B cell (primary cell): ENCODE measurements at regions not wholly inside any gene's neighbourhood (a gene's known extent, or its start where the extent isn't known, plus 50 kb on each side); places are given as distances from the start of the nearest gene placed in this dataset.
"Not testable (repeated sequence)": the region's sequence is repeated elsewhere in the genome, so short reads cannot be mapped to it uniquely, and the experiment has no call there.

Experiments used
- ATAC-seq: fragments of 200-7000 bp; cut with Tn5 transposase; one replicate; pipeline ENCODE4 v1.10.0; 2021; ENCODE audit warnings: low read depth, mild to moderate bottlenecking, moderate number of reproducible peaks, moderate library complexity
- CTCF ChIA-PET: fragments of 350-600 bp; sonication (Branson Sonifier 250); formaldehyde crosslinking; loops from one replicate; lab custom pipeline; 2021; ENCODE audit warnings: antibody characterized with exemption, inconsistent platforms; lab: Charles Lee
- POLR2A ChIA-PET: fragments of 350-600 bp; sonication (Branson Sonifier 250); formaldehyde crosslinking; loops from one replicate; lab custom pipeline; 2021; ENCODE audit warnings: antibody characterized with exemption; lab: Charles Lee
- DNase-seq: peaks from one replicate; pipeline ENCODE4 v3.0.0; 2013
- H2AFZ ChIP-seq: 2 replicates; pipeline ENCODE4 v1.6.1; 2012; ENCODE audit warnings: mild to moderate bottlenecking, low read depth, low read length; ENCODE audit not compliant: insufficient read depth, poor library complexity, severe bottlenecking
- H3K27ac ChIP-seq, 2 donors: 1 replicate in 1 of 2; 2 replicates in 1 of 2; pipeline ENCODE4 v1.5.1; 2012 to 2013; ENCODE audit warnings: low read length in 2 of 2, mild to moderate bottlenecking in 2 of 2, moderate library complexity in 1 of 2
- H3K27me3 ChIP-seq, 4 experiments: fragments of 200-600 bp in 1 of 4; sonication (generic) in 1 of 4; replicated peaks in 1 of 4; 1 replicate in 2 of 4; 2 replicates in 2 of 4; pipeline versions ENCODE4 v1.6.1 to v1.7.0; 2013 to 2016; ENCODE audit warnings: low read length in 3 of 4, mild to moderate bottlenecking in 2 of 4, mixed read lengths in 1 of 4, moderate library complexity in 1 of 4; ENCODE audit not compliant: insufficient read depth in 4 of 4, control insufficient read depth in 3 of 4; ENCODE audit errors: control extremely low read depth in 1 of 4
- H3K36me3 ChIP-seq, 2 experiments: replicated peaks in 1 of 2; 1 replicate in 1 of 2; 2 replicates in 1 of 2; pipeline versions ENCODE4 v1.6.1 to v1.7.1; 2013; ENCODE audit warnings: low read length in 1 of 2; ENCODE audit not compliant: insufficient read depth in 2 of 2, control insufficient read depth in 1 of 2; ENCODE audit errors: control extremely low read depth in 1 of 2, extremely low read depth in 1 of 2
- H3K4me1 ChIP-seq, 2 donors: fragments of 200-600 bp in 1 of 2; sonication (generic) in 1 of 2; 1 replicate in 1 of 2; 2 replicates in 1 of 2; pipeline versions ENCODE4 v1.5.1 to v1.6.1; 2013 to 2017; ENCODE audit warnings: low read length in 2 of 2; ENCODE audit not compliant: control insufficient read depth in 2 of 2, insufficient read depth in 2 of 2
- H3K4me2 ChIP-seq: replicated peaks from 2 replicates; pipeline ENCODE3; 2012; ENCODE audit warnings: mild to moderate bottlenecking, low read depth, low read length; ENCODE audit not compliant: poor library complexity, severe bottlenecking
- H3K4me3 ChIP-seq, 5 experiments: fragments of 200-600 bp in 1 of 5; sonication (generic) in 1 of 5; 1 replicate in 3 of 5; 2 replicates in 2 of 5; pipeline versions ENCODE4 v1.5.1 to v1.7.0; 2011 to 2016; ENCODE audit warnings: low read length in 4 of 5, mild to moderate bottlenecking in 4 of 5, low read depth in 2 of 5, control low read depth in 1 of 5, moderate library complexity in 1 of 5; ENCODE audit not compliant: insufficient read depth in 1 of 5; ENCODE audit errors: control extremely low read depth in 1 of 5, extremely low read depth in 1 of 5
- H3K79me2 ChIP-seq: fragments of 200-600 bp; sonication (generic); one replicate; pipeline ENCODE4 v1.6.0; 2016; ENCODE audit warnings: low read length; ENCODE audit not compliant: control insufficient read depth, insufficient read depth
- H3K9ac ChIP-seq: fragments of 200-600 bp; sonication (generic); 2 replicates; pipeline ENCODE4 v1.6.1; 2017; ENCODE audit warnings: mild to moderate bottlenecking, low read length, moderate library complexity
- H3K9me3 ChIP-seq, 3 donors: one replicate each; pipeline versions ENCODE4 v1.6.1 to v1.7.1; 2013; ENCODE audit warnings: low read length in 2 of 3; ENCODE audit not compliant: control insufficient read depth in 2 of 3, insufficient read depth in 1 of 3; ENCODE audit errors: control extremely low read depth in 1 of 3
- H4K20me1 ChIP-seq: 2 replicates; pipeline ENCODE4 v1.6.0; 2012; ENCODE audit warnings: mild to moderate bottlenecking, low read length; ENCODE audit not compliant: insufficient read depth, control insufficient read depth, poor library complexity, severe bottlenecking
- H3K27ac Mint-ChIP-seq: one replicate; pipeline ENCODE4 v1.8.0; 2021; ENCODE audit warnings: mixed read lengths
- H3K27me3 Mint-ChIP-seq: one replicate; pipeline ENCODE4 v1.8.0; 2021; ENCODE audit warnings: mixed read lengths
- H3K4me1 Mint-ChIP-seq: one replicate; pipeline ENCODE4 v1.8.0; 2021; ENCODE audit warnings: mixed read lengths
- H3K4me3 Mint-ChIP-seq: one replicate; pipeline ENCODE4 v1.8.0; 2021; ENCODE audit warnings: mixed read lengths
- H3K9me3 Mint-ChIP-seq: one replicate; pipeline ENCODE4 v1.8.0; 2022; ENCODE audit warnings: mixed read lengths; ENCODE audit not compliant: insufficient read depth
- CTCF ChIP-seq: fragments of 200-600 bp; IDR thresholded peaks from one replicate; pipeline ENCODE4 v1.8.0; 2022; ENCODE audit warnings: antibody characterized with exemption, mild to moderate bottlenecking
- EZH2 ChIP-seq: IDR thresholded peaks from 2 replicates; pipeline ENCODE4 v1.6.1; 2012; ENCODE audit warnings: borderline replicate concordance, low read depth, mild to moderate bottlenecking, moderate library complexity, low read length; ENCODE audit not compliant: insufficient read depth, poor library complexity, severe bottlenecking
- WGBS: methylation state at CpG from one replicate; pipeline ENCODE4 v1.1.5; 2013; ENCODE audit warnings: missing lambda C conversion rate; ENCODE audit not compliant: insufficient coverage; 5-methylcytosine and 5-hydroxymethylcytosine counted together
- intact Hi-C: fragments of 100-400 bp; cut with micrococcal nuclease; formaldehyde crosslinking; loops from one replicate; pipeline ENCODE4 v1.10.0; 2022

GRCh38 chr10:83545901-83546391 is 593.4 kb upstream of the GHITM start:
- DNase-seq, result no peak

GRCh38 chr10:83551190-83551589 is 588.1 kb upstream of the GHITM start:
- POLR2A ChIA-PET, H3K4me3 ChIP-seq, H4K20me1 ChIP-seq, H3K27me3 Mint-ChIP-seq, H3K36me3 ChIP-seq, H3K27ac ChIP-seq, H3K4me3 Mint-ChIP-seq, H2AFZ ChIP-seq, H3K9me3 Mint-ChIP-seq, DNase-seq, intact Hi-C loops, H3K4me2 ChIP-seq, H3K27me3 ChIP-seq, H3K4me1 Mint-ChIP-seq, H3K4me1 ChIP-seq, H3K79me2 ChIP-seq, CTCF ChIA-PET, H3K9me3 ChIP-seq, ATAC-seq, H3K27ac Mint-ChIP-seq, H3K9ac ChIP-seq: not testable (repeated sequence)
- no CpG with 5 or more reads among the region's 5 CpGs for WGBS

More at GRCh38 chr10:83545901-83546391, 593.4 kb upstream of the GHITM start:
- Histone ChIP-seq H2AFZ (no peak overlapping the region), H3K27me3 (no peaks in the 10 kb centered on the region), H3K4me2 (no peak overlapping the region), H3K36me3 (no peaks in the 10 kb centered on the region), H3K27ac (no peak overlapping the region), H3K9ac (no peak overlapping the region), H4K20me1 (no peaks in the 10 kb centered on the region), H3K4me1 (no peaks in the 10 kb centered on the region), H3K4me3 (no peak overlapping the region), H3K9me3 (no peaks in the 10 kb centered on the region), H3K79me2 (no peaks in the 10 kb centered on the region)
- Mint-ChIP-seq H3K27ac (no peak overlapping the region), H3K27me3 (no peaks in the 10 kb centered on the region), H3K9me3 (no peaks in the 10 kb centered on the region), H3K4me3 (no peak overlapping the region), H3K4me1 (no peaks in the 10 kb centered on the region)
- POLR2A ChIA-PET, result no interaction called here
- CTCF ChIA-PET, result no interaction called here
- intact Hi-C loops, result no loop called here
- WGBS, result no CpG with 5 or more reads among the region's 4 CpGs
- TF ChIP-seq CTCF (no peak), EZH2 (no peak)
- ATAC-seq, result no peak
